AG04449 (cell line): ENCODE measurements at regions not wholly inside any gene's neighbourhood (a gene's known extent, or its start where the extent isn't known, plus 50 kb on each side); places are given as distances from the start of the nearest gene placed in this dataset.

Source experiments
- CTCF ChIA-PET: fragments of 350-600 bp; formaldehyde crosslinking; extraction: SDS; loops from one replicate; lab custom pipeline; 2021; ENCODE audit warnings: antibody characterized with exemption; lab: Yijun Ruan, JAX
- POLR2A ChIA-PET: fragments of 400-600, 350-600 bp; formaldehyde crosslinking; extraction: SDS; loops from one replicate; lab custom pipeline; 2020; ENCODE audit warnings: antibody characterized with exemption, inconsistent platforms; lab: Yijun Ruan, JAX
- DNase-seq: peaks from one replicate; pipeline ENCODE4 v3.0.0-alpha.2; 2010; ENCODE audit warnings: low read depth, low spot score
- H3K4me3 ChIP-seq: 2 replicates; pipeline ENCODE4 v1.5.1; 2011; ENCODE audit warnings: low read depth, mild to moderate bottlenecking, control low read depth, low read length
- TF ChIP-seq, protein P1 (sequence below): IDR thresholded peaks from one replicate; pipeline ENCODE4 v1.5.1; 2011; ENCODE audit warnings: mild to moderate bottlenecking, moderate library complexity, low read length, control low read depth, inconsistent platforms; ENCODE audit not compliant: insufficient read depth; ENCODE audit errors: missing control alignments

DNA sequence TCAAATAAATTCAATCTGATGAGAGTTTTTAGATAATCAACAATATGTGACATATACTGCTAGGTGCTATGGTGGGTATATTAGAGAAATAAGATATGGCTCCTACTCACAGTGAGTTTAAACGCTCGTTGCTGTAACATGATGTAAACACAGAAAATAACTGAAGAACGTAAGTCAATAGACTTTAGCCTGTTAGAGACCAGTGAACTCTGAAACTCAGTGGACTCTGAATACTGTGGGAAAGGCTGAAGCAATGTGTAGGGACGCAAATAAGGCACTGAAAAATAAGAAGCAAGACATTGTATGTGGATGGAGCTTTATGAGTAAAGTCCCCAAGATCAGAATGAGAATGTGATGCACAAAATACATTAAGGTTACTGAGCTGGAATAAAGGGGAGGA is 431.6 kb downstream of the TFAP2B start:
- H3K4me3 ChIP-seq, result no peak overlapping the region
- TF ChIP-seq, protein P1, sequence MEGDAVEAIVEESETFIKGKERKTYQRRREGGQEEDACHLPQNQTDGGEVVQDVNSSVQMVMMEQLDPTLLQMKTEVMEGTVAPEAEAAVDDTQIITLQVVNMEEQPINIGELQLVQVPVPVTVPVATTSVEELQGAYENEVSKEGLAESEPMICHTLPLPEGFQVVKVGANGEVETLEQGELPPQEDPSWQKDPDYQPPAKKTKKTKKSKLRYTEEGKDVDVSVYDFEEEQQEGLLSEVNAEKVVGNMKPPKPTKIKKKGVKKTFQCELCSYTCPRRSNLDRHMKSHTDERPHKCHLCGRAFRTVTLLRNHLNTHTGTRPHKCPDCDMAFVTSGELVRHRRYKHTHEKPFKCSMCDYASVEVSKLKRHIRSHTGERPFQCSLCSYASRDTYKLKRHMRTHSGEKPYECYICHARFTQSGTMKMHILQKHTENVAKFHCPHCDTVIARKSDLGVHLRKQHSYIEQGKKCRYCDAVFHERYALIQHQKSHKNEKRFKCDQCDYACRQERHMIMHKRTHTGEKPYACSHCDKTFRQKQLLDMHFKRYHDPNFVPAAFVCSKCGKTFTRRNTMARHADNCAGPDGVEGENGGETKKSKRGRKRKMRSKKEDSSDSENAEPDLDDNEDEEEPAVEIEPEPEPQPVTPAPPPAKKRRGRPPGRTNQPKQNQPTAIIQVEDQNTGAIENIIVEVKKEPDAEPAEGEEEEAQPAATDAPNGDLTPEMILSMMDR, result no peak
- ChIA-PET CTCF (no interaction called here), POLR2A (no interaction called here)
- DNase-seq, result no peak

DNA sequence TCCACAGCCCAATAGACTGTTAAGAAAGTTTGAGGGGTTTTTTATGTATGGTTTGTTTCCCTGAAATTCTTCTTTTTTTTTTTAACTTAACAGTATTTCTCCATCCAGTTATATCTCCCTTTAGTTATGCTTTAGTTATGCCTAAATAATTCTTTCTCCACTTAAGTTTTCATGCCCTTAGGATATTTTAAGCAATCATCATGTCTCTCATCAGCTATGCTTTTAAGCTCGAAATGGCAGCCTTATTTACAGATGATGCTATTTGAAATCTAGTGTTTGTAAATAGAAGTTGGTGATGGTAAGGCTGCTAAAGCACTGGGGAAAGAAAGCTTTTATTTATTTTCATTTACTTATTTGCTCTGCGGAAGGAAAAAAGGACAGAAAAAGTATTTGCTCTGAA is 439.3 kb downstream of the TFAP2B start:
- ChIA-PET POLR2A (no interaction called here), CTCF (no interaction called here)
- TF ChIP-seq, protein P1, result no peak

DNA sequence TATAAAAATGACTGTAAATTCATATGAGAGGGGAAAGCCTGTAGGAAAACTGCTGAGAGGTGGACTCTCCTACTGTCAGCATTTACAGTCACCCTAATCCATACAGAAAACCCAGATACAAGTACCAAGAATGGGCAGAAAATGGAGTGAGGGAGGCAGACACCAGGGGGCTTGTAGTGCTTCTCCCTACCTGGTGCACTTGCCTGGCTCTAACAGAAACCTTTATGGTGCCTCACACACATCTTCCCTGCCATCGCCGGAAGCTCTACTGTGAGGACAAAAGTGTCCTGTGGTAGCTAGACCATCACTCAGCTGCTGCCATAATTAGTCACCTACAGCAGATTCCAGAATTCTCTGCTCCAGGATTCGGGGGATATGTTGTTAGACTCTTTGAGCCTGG is 441.3 kb downstream of the TFAP2B start:
- no peak for DNase-seq
- TF ChIP-seq, protein P1, result no peak
- ChIA-PET CTCF (no interaction called here), POLR2A (no interaction called here)
- H3K4me3 ChIP-seq, result no peak overlapping the region

More for the DNA sequence above, 439.3 kb downstream of the TFAP2B start:
- H3K4me3 ChIP-seq, result no peak overlapping the region
- DNase-seq, result no peak

DNA sequence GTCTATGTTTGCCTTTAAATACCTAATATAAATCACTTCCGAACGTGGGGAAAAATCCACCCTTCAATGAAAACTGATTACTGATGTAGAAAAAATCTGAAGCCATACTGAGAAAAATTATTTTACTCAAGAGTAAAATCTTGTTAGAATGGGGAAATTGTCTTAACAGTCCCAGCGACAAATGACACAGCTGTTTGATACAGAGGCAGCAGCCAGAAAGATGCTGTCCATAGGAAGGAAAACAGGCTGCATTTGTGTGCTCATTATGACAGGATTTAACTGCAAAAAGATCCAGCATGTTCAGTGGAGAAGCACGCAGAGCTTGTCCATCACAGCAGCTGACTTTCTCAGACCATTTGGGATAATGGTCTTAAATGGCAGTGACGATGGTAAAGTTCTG is 443.0 kb downstream of the TFAP2B start:
- ChIA-PET CTCF (no interaction called here), POLR2A (no interaction called here)
- TF ChIP-seq, protein P1, result no peak
- no peak overlapping the region for H3K4me3 ChIP-seq
- no peak for DNase-seq

DNA sequence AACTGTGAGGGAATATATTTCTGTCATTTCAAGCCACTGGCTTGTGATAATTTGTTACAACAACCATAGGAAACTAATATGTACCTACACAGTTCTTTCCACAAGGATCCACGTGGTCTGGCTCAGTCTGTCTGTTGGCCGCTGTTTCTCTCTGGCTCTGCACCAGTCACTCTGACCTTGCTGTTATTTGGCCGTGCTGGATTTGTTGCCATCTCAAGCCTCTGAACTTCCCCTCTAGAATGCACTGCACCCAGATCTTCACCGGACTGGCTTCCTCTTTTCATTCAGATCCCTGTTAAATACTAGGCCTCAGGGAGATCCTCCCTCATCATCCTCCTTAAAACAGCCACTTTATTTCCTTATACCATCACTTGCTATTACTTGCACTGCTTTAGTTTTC is 446.8 kb downstream of the TFAP2B start:
- TF ChIP-seq, protein P1, result no peak
- no peak for DNase-seq
- CTCF ChIA-PET, result no interaction called here
- POLR2A ChIA-PET, result no interaction called here
- H3K4me3 ChIP-seq, result no peak overlapping the region

DNA sequence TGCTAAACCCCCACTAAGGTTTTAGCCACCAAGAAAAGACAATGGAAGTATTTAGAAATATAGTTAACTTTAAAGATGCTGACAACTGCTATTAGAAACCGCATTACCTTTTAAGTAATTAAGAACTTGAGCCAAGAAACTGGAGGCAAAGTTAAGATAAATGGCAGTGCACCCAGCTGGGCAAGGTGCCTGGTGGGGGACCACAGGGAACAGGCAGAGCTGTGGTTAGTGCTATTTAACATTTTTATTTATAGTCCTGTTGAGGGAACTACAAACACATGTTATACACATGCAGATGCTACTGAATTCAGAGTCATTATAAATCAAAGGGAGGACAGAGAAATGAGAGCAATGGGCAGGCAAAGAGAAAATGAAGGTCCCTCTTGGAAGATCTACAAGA is 447.9 kb downstream of the TFAP2B start:
- DNase-seq, result no peak
- TF ChIP-seq, protein P1, result no peak
- CTCF ChIA-PET, result no interaction called here

More for the DNA sequence above, 447.9 kb downstream of the TFAP2B start:
- H3K4me3 ChIP-seq, result no peak overlapping the region
- POLR2A ChIA-PET, result no interaction called here
